Medulla oblongata (tissue), 1 donor: ENCODE measurements at regions not wholly inside any gene's neighbourhood (a gene's known extent, or its start where the extent isn't known, plus 50 kb on each side); places are given as distances from the start of the nearest gene placed in this dataset.

ENCODE experiments used
- DNase-seq: peaks from one replicate; pipeline ENCODE4 v3.0.0-alpha.2; 2015; ENCODE audit errors: extremely low spot score

DNA sequence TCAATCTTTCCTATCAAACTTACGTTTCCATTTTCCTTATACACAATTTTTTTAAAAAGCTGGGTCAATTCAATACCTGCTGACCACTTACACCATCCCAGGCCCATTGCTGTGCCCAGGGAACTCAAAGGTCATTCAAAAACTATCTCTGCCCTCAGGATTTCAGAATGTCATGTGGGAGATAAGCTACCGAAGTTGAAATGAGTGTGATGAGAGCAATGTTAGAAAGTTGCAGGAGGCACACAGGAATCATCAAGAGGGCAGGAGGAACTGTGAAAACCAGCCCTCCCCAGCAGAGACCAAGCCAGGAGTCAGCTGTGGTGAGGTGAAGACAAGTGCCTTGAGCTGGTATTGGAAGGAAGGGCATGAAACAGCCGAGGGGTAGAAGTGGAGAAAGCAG, 195.9 kb downstream of the HS3ST3A1 start:
- no peak for DNase-seq

DNA sequence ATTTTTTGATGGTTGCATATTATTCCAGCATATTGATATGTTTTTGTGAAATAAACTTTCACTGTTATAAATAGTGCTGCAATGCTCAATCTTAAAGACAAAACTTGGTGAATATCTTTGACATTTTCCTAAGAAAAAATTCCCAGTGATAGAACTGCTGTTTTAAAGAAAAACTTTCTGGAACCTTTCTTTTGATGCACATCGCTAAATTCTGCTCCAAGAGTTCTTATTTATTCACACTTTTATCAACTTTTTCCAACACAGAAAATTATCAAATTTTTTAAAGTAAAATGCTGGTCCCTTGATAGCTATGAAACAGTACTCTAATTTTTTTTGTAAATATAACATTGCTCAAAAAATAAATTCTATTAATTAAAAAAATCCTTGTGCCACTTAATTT, 196.6 kb downstream of the HS3ST3A1 start:
- no peak for DNase-seq

DNA sequence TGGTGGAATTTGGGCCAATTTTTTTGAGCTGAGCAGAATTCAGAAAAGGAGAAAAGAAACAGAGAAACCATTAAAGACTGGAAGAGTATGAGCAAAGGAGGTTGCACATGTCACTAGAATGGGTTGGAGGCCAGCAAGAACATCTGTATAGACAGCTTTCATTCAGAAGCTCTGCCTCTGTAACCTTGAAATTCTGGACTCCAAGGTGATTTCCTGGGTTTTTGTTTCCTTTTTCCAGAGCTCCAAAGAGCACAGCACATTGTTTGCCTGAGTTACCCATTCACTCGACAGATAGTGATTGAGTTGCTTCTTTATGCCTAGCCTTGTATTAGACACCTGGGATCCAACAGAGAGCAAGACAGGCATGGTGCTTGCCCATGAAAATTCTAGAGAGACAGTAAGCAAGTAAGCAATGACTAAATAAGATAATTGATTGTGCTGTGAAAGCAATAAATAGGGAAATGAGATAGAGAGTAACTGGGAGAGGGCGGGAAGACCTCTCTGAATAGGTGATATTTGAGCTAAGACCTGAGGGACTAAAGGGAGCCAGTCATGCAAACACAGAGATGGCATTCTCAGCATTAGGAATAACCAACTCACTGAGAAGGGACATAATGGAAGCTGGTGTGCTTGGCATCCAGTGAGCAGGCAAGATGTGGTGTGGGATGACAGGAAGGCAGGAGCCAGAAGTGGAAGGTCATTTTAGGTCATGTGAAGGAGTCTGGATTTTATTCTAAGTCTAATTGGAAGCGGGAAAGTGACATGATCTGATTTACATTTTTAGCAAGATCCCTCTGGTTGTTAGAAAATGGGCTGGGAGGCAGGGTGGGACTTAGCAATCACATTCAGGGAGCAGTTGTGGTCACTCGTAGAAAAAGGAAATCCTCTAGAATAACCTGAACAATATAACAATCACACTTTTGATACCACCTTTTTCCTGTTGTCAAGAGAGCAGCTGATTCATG, 197.5 kb downstream of the HS3ST3A1 start:
- DNase-seq, result no peak

DNA sequence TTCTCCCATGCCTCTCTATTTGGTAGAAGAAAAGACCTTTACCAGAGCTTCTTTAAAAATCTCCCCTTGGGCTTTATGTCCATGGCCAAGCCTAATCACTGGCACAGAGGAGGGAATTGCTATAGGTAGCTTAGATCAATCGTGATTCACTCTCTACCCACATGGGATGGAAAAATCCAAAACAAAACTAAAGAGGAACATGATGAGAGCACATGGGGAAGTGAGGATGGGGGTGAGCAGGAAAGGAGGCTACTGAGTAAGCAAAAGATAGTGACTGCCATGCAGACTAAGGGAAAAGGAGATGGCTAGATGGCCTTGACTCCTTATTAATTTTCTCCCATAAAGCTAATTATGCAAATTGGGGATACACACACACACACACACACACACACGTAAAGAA, 201.2 kb downstream of the HS3ST3A1 start:
- no peak for DNase-seq

DNA sequence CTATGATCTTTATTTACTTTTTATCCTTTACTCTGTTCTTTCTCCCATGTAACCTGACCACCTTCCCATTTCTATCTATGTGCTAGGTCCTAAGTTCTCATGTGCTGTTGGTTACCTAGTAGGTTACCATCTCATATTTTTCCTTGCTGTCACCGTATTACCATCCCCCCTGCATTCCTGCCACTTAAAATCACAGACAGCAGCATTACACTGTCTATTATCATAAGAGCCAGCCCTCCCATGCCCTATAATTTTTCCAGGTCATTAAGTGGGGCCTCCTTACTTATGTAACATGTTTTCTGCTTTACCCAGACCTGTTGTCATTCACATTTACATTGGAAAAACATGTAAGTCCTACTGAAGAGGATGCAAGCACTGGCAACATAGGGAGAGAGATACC, 202.9 kb downstream of the HS3ST3A1 start:
- DNase-seq, result no peak

DNA sequence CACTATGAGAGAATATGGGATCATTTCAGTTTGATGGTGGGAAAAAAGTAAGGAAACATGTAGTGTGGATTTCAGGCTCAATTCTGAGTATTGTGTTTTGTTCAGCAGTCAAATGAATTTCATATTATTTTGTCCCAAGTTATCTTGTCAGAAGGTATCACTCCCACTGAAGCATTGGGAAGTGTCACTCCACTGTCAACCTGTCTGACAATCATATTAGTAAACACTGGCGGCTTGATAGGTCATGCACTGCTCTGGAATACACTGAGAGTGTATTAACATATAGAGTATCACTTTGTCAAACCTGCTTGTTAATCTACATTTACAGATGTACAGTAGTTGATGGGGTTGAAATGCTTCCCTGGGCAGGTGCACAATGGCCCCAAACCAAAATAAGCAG, 203.6 kb downstream of the HS3ST3A1 start:
- no peak for DNase-seq

DNA sequence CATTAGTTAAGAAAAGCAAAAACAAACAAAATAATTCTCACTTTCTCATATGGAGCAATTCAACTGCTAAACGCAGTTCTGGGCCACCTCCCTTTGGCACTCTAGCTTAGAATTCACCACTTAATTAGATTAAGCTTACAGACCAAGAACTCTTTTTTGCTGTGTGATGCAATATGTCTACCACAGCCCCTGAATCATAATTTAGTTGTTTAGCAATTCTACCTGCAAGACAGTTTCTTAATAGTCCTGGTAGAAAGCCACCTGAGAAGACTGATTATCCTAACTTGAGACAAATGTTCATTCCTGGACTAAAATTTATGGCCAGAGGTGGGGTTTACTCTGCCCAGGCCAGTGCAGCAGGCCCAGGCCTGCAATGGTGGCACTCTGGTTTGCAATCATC, 205.9 kb downstream of the HS3ST3A1 start:
- no peak for DNase-seq

DNA sequence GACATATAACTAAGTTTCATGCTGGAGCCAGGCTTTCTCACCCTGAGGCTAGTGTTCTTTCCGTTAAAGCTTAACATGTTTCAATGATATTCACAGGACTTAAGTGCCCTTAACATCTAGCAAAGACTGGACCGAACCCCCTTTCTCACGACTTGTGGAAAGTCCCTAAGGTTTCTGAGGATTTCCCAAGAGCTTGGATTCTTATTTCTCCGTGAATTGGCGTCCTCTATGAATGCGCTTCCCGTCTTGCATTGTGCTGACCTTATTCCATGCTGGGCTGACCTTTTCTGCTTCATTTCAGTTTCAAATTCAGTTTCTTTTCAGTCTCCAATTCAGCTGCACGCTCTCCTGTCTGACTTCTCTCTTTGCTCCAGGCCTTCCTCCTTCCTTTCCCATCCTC, 206.4 kb downstream of the HS3ST3A1 start:
- DNase-seq, result no peak

DNA sequence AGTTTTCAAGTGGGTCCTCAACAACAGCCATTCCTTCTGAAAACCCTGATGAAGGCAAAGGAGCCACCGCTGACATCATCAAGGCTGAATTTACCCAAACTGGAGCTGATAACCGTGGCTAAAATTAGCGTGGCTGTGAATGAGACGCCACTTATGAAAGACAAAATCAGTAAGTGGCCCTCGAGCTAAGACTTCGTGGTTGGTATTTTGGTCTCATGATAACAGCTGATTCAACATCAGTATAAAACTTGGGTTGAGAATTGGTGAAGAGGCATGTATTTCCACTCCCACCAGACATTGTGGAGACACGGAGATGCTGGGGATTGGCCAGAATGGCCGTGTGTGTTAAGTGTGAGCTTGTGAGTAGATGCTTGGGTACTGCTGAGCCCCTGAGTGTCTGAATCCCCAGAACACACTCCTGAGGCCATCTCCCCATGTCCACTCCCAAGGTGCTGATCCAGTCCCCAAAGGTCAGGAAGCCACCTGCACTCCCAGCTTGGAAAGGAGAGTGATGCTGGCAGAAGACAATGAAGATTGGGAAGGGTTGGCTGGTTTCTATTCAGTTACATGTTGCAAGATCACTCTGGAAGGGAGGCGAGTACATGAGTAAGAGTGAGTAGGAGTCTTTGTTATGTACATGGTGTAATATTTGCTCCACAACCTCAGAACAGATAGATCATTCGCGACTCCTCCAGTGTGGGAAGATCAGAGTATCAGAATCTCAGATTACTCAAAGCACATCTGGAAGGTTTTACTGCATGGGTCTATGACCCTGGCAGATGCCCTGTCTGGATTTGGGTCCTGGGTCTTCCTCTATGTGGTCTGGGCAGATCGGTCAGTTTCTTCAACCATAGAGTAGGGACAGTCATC, 207.7 kb downstream of the HS3ST3A1 start:
- no peak for DNase-seq

DNA sequence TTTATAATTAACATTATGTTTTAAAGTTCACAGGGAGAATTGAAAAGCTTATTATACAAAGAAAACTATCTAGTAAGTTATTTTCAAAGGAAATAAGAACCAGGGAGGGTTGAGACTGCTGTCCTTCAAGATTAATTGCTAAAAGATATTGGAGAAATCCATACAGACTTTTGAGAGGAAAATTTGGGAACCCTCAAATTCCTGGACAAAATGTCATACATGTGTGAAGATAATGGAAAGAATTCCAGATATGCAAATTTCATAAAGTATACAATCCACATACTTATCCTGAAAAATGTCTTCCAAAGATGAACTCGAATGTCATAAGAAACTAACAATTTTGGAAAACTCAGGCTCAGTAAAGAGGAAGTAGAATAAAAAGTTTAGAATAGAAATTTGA, 213.8 kb downstream of the HS3ST3A1 start:
- no peak for DNase-seq

DNA sequence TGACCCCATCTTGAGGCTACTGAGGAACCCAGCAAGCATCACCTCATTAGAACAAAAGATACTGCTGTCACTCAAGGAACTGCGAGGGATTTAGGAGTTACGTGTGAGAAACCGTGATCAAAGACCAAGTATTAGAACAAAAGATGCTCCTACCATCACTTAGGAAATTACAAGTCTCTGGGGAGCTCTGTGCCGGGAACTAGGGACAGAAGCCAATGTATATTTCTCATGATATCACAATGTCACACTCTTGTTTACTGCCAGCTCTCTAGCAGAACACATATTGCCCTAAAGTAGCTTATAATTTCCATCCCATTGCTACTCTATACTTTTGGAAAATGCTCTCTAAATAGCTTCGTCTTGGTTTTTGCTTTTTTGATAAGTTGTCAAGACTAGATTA, 214.5 kb downstream of the HS3ST3A1 start:
- DNase-seq, result no peak

DNA sequence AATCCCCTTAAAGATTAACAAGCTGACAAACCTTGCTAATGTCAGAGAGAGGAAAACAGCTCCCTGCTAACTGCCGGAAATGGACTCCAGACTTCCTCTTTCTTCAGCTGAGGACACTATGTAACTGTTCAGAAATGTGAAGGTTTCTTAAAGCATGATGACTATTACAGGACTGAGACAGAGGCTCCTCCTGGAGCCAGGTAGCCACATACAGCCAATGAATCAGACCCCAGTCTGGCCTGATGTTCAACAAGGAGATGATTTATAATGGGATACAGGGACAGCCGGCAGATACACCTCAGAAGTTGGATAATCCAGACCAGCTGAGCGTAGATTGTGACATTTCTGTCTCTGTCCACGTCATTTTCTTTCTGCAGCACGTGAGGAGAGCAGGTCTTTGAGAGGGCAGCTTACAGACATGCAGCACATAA, 216.2 kb downstream of the HS3ST3A1 start:
- no peak for DNase-seq

DNA sequence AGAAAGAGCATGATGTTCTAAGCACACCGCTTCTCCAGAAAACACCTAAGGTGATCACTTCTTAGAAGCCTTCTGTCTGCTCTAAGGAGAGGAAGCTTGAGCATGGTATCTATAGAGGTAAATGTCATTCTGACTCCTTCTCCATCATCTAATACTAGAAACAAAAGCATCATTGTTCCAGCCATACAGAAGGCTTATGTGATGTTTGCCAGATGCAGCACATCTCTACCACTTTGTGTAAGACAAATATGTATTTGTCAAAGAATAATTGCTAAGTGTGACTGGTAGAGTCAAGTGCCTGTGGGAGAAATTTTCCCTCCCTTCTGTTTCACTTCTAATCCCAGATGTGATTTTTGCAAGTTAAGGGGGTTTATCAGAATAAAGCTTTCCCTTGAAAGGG, 217.1 kb downstream of the HS3ST3A1 start:
- DNase-seq, result no peak

DNA sequence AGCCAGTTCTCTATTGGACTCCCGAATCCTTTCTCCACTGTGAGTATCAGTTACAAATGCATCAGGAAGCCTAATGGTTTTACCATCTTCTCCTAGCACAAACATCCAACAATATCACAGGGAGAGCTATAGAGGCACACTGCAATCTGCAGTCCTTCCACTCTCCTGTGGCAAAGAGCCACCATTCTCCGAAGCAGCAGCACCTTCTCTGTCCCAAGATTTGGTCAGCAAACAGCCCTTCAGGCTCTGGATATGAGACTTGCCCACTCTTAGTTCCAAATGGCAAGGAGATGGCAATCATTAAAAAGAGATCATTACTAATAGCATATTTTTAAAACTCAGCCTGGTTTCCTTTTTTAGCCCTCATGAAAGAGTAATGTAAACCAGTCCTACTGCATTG, 223.4 kb downstream of the HS3ST3A1 start:
- DNase-seq, result no peak

DNA sequence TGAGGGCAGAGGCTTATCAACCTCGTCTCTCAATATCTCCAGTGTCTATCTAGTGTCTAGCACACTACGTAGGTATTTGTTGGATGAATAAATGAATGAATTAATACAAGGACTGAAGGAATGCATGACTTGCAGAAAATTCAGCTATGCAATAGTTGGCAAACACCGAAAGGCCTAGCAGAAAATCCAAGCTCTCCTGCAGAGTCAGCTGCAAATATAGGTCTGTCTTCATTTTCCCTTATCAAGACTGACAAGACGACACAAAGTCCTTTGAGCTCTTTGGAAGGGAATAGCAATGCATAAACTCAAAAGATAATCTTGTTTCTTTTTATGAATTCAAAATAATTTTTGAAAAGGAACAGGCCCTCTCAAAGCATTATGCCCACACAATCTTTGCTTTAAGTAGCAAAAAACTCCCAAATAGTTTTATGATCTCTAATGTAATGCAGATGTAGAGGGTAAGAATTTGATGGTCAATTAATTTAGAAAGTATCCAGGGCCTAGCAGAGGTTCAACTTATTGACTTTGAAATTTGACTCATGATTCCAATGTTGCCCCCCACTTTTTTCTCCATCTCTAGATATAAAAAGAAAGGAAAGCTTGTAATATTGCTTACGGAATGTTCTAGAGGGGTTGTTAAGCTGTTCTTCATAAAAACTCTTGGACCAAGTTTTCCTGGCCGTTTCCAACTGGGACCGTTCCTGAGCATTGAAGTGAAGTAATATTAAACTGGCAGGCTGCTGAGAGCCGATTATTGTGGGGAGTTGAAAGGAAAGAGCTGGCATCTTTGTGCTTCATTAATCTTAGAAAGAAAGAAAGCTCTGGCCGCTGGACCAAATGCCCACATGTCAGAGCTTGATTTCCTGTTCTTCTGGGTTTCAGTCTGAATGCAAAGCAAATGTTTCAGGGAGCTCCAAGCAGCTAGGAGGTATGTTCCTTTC, 227.3 kb downstream of the HS3ST3A1 start:
- peak; percentile 64 for DNase-seq

DNA sequence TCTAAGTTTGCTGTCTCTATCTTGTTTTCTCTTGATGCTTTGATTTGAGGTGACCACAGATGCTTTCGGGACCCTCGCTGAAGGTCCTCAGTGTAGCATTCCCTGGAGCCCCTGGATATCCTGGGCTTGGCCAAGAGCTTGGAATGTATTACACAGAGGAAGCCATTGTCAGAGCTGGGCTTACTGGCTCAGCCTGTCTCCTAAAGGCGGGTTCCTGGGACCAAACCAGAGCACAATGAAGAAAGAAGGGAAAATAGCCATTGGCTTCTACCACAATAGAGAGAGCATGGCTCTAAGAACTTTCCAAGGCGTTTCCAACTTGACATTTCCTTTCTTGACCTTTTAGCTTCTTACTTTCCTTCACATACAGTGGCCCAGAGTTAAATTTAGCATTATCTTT, 229.3 kb downstream of the HS3ST3A1 start:
- DNase-seq, result no peak

DNA sequence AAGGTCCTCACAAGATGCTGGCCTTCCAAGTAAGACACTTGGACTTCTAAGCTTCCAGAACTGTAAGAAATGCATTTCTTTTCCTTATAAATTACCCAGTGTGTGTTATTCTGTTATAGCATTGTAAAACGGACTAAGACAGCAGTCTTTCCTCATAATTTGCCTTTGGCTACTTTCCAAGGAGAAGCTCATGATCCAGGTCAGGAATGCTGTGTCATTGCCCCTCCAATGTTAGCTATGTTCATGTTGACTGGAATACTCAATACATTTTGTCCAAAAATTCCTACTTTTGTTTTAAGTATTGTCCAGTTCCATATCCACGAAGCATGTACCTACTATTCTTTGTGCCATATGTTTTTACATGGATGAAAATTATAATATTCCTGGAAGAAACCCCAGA, 234.6 kb downstream of the HS3ST3A1 start:
- DNase-seq, result no peak

DNA sequence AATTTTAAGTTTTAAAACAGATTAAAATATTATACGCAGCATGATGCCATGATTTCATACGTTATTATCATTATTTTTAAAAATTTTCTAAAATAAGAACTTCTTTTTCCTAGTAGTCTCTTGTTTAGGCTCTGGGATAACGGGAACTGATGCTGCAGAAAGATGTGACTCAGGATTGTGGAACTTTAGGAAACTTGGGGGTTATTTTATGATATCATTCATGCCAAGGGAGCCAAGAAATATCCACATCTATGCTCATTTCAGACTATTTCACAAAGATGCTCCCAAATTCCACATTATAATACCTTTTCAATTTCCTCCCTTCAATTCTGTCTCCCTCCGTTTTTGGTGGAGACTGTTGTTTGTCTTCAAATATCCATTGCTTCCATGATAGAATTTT, 236.4 kb downstream of the HS3ST3A1 start:
- no peak for DNase-seq

DNA sequence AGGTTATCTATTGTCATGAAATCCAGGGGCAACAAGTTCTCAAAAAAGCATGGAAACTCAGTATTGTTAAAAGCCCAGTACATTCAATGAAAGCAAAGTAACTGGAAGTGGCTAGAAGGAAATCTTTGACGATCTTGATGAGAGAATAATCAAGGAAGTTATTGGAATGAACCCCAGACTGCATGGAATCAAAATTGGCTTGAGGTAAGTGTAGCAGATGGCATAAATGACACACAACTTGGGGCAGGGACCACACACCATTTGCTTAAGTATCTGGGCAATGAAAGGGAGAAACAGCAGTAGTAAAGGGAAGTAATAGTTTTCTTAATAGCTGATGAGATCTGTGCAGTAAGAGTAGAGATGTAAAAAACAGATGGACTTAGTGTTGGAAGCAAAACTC, 238.0 kb downstream of the HS3ST3A1 start:
- DNase-seq, result no peak

DNA sequence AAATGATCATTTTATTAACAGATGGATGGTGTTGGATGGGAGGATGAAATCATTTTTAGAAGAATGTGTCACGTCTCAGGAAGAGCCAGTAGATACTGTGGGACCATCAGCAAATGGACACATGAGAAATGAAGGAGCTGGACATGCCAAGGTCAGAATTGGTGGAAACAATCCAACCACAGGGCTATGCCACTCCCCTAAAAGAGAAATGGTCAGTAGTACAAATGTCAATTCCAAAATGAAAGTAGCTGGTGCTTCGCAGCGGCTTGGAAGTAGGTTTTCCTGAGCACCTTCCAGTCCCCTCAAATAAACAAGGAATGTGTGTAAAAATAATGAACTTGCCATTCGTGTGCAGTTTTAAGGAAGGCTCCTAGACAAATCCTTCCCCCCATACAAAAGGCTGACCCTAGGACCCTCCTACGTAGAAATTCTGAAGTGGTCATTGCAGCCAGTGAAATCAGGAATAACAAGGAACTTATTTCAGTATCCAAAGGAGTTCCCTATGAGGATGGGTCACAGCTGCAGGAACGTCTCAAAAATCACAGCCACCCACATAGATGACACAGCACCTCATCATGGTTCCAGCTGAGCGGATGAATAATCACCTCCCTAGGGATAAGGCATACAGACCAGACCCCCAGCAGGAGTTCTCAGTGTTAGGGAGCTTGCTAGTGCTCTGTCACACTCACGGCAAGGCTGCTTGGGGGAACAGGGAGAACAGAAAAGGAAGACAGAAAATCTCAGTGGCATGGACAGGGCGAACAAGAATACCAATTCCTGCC, 239.2 kb downstream of the HS3ST3A1 start:
- no peak for DNase-seq

DNA sequence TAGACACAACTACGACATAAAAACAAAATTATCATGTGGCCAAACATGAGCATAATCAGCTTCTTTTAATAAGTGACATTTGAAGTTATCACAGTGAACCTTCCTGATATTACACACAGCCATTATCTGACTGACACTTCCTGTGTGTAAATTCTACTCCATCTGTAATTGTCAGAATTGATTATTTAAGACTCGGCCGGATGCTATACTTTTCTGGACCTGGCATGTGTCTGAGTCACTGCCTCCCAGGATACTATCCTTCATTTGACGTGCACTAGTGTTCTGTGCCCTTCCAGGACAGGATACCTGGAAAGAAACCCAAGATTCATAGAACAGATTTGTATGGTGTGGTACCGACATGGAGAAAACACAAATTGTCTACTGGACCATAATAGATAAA, 242.0 kb downstream of the HS3ST3A1 start:
- no peak for DNase-seq
